CD4-positive, CD25-positive, alpha-beta regulatory T cell (primary cell): ENCODE measurements at regions not wholly inside any gene's neighbourhood (a gene's known extent, or its start where the extent isn't known, plus 50 kb on each side); places are given as distances from the start of the nearest gene placed in this dataset.

Source experiments
- ATAC-seq, 2 donors: fragments of 150-1000 bp; cut with Tn5 transposase; one replicate each; pipeline ENCODE4 v1.10.0; 2021; ENCODE audit warnings: low read depth in 2 of 2, moderate number of reproducible peaks in 2 of 2, moderate library complexity in 1 of 2
- DNase-seq, 3 donors: peaks; one replicate each; pipeline versions ENCODE4 v3.0.0 to v3.0.0-alpha.2; 2012 to 2022; ENCODE audit warnings: mixed read lengths in 1 of 3
- H3K27ac ChIP-seq: one replicate; pipeline ENCODE4 v1.7.0; 2013; ENCODE audit warnings: mild to moderate bottlenecking, low read length; ENCODE audit not compliant: insufficient read depth, poor library complexity, severe bottlenecking
- H3K27me3 ChIP-seq: one replicate; pipeline ENCODE4 v1.7.0; 2013; ENCODE audit warnings: low read length; ENCODE audit not compliant: control insufficient read depth, insufficient read depth
- H3K36me3 ChIP-seq: one replicate; pipeline ENCODE4 v1.7.0; 2013; ENCODE audit warnings: mild to moderate bottlenecking, low read length, moderate library complexity; ENCODE audit not compliant: control insufficient read depth, insufficient read depth
- H3K4me1 ChIP-seq: 2 replicates; pipeline ENCODE4 v1.7.0; 2013; ENCODE audit warnings: mild to moderate bottlenecking, low read length; ENCODE audit not compliant: insufficient read depth, control insufficient read depth, poor library complexity, severe bottlenecking
- H3K4me3 ChIP-seq: one replicate; pipeline ENCODE4 v1.7.0; 2013; ENCODE audit warnings: low read depth, mild to moderate bottlenecking, low read length, moderate library complexity
- H3K9me3 ChIP-seq, 2 experiments: 1 replicate in 1 of 2; 2 replicates in 1 of 2; pipeline ENCODE4 v1.7.0; 2013; ENCODE audit warnings: low read length in 2 of 2, mild to moderate bottlenecking in 1 of 2, moderate library complexity in 1 of 2; ENCODE audit not compliant: control insufficient read depth in 2 of 2
- H3K27ac Mint-ChIP-seq, 3 donors: one replicate each; pipeline ENCODE4 v1.8.0; 2020 to 2022; ENCODE audit warnings: mild to moderate bottlenecking in 3 of 3, mixed read lengths in 3 of 3, moderate library complexity in 2 of 3
- H3K27me3 Mint-ChIP-seq: one replicate; pipeline ENCODE4 v1.8.0; 2022; ENCODE audit warnings: mild to moderate bottlenecking, mixed read lengths
- H3K36me3 Mint-ChIP-seq: one replicate; pipeline ENCODE4 v1.8.0; 2020; ENCODE audit warnings: mixed read lengths
- H3K4me1 Mint-ChIP-seq, 4 donors: one replicate each; pipeline ENCODE4 v1.8.0; 2020 to 2022; ENCODE audit warnings: mixed read lengths in 4 of 4, mild to moderate bottlenecking in 1 of 4
- H3K4me3 Mint-ChIP-seq, 4 donors: one replicate each; pipeline ENCODE4 v1.8.0; 2020 to 2022; ENCODE audit warnings: mild to moderate bottlenecking in 4 of 4, mixed read lengths in 4 of 4, moderate library complexity in 3 of 4
- H3K9me3 Mint-ChIP-seq, 7 donors: one replicate each; pipeline ENCODE4 v1.8.0; 2020 to 2022; ENCODE audit warnings: mixed read lengths in 7 of 7, mild to moderate bottlenecking in 3 of 7, moderate library complexity in 2 of 7

DNA sequence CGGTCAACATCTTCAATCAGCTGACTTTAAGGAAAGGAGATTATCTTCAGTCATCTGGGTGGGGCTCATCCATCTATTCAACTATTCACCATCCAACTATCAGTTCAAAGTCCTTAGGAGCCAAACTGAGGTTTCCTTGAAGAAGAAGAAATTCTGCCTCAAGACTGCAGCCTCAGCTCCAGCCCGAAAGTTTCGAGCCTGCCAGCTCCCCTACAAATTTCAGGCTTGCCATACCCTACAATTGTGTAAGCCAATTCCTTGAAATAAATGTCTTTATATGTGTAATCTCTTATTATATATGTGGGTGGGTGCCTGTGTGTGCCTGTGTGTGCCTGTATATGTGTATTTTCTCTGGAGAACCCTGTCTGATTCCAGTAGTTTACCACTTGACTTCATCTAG, 447.8 kb downstream of the INHBA start:
- Histone ChIP-seq H3K4me1 (no peaks in the 10 kb centered on the region), H3K4me3 (no peak overlapping the region), H3K27ac (no peak overlapping the region), H3K27me3 (no peaks in the 10 kb centered on the region), H3K9me3 (peaks cover 0 to 5% of the 10 kb centered on the region in 2 experiments), H3K36me3 (no peaks in the 10 kb centered on the region)
- H3K9me3 Mint-ChIP-seq = peaks cover 0 to 19% (median 7%) of the 10 kb centered on the region in 7 donors
- DNase-seq (no peak), ATAC-seq (no peak)
- no peak overlapping the region for H3K27ac Mint-ChIP-seq
- H3K4me3 Mint-ChIP-seq = no peak overlapping the region
- H3K27me3 Mint-ChIP-seq = no peaks in the 10 kb centered on the region
- no peaks in the 10 kb centered on the region for H3K36me3 Mint-ChIP-seq
- no peaks in the 10 kb centered on the region for H3K4me1 Mint-ChIP-seq

DNA sequence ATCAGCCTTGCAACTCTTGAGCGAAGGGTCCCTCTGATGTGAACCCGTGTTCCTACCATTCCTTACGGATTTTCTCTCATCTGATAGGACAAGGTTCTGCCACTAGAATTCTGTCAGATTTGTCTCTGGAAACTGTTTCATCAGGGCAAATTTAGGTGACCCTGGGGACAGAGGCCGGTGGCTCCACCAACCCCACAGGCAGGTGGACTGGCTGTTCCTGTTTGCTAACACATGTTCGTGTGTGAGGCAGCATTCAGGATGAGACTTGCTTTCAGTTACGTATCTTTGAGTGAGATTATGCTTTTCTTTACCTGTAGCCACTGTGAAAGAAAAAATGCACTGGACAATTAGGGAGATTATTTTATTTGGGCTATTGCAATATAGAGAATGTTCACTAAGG, 449.9 kb downstream of the INHBA start:
- no peak for ATAC-seq
- Mint-ChIP-seq H3K4me1 (no peaks in the 10 kb centered on the region), H3K9me3 (peaks cover 0 to 17% (median 5%) of the 10 kb centered on the region in 7 donors)

DNA sequence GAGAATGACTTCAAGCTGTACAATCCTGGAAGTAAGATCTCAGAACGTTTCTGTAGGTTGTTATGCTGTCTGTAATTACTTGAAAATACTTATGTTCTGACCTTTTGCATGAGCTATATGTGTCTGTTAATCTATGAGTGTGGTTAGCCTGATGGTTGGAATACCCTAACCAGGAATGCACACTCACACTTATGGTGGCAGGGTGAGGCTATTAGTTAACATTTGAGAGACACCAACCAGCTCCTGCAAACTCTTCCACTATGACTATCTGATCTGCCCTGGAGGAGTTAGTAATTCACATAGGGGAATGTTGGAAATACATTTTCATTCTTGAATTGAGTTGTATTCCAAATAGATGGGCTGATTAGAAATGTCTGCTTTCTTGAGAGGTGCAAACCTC, 450.3 kb downstream of the INHBA start:
- Mint-ChIP-seq H3K9me3 (peaks cover 0 to 17% (median 5%) of the 10 kb centered on the region in 7 donors), H3K4me1 (no peaks in the 10 kb centered on the region), H3K27ac (no peak overlapping the region), H3K27me3 (no peaks in the 10 kb centered on the region), H3K4me3 (no peak overlapping the region), H3K36me3 (no peaks in the 10 kb centered on the region)
- DNase-seq = no peak
- no peaks in the 10 kb centered on the region for H3K4me1 ChIP-seq
- H3K9me3 ChIP-seq = peaks cover 0 to 5% of the 10 kb centered on the region in 2 experiments
- no peak overlapping the region for H3K4me3 ChIP-seq
- no peaks in the 10 kb centered on the region for H3K36me3 ChIP-seq
- ATAC-seq = no peak
- no peaks in the 10 kb centered on the region for H3K27me3 ChIP-seq
- H3K27ac ChIP-seq = no peak overlapping the region

More for the DNA sequence above, 449.9 kb downstream of the INHBA start:
- Histone ChIP-seq H3K27ac (no peak overlapping the region), H3K36me3 (no peaks in the 10 kb centered on the region), H3K9me3 (peaks cover 0 to 5% of the 10 kb centered on the region in 2 experiments), H3K4me3 (no peak overlapping the region), H3K27me3 (no peaks in the 10 kb centered on the region), H3K4me1 (no peaks in the 10 kb centered on the region)
- Mint-ChIP-seq H3K4me3 (no peak overlapping the region), H3K27me3 (no peaks in the 10 kb centered on the region), H3K36me3 (no peaks in the 10 kb centered on the region), H3K27ac (no peak overlapping the region)
- no peak for DNase-seq

DNA sequence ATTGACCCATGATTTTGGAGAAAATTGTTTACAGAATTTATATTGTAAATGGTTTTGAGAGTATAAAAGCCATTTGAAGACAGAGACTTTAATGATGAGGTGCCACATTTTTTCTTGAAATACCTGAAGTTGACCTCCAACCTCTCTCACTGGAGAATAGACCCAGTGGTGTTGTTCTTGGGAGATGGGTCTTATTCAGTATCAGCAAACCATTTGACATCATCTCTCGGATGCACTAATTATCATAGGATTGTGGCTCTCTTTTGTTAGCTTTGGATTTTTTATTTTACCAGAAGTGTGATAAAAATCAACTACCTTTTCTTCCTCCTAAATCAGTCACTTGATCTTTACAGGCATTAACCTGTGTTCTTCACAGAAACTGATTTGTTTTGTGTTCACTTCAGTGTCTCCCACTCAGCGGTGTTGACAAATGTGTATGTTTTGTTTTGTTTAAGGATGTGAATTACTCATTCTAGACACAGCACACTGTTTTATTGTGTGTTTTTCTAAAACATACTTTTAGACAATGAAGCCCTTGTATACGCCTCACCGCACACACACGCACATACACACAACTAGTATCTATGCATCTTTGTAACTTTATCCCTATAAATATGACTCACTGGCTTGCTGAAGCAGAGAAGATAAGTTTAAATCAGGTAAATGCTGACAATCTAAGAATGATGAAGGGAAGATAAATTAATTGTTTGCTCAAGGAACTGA, 455.6 kb downstream of the INHBA start:
- Histone ChIP-seq H3K27me3 (no peaks in the 10 kb centered on the region), H3K4me3 (no peak overlapping the region), H3K4me1 (no peaks in the 10 kb centered on the region), H3K9me3 (peaks cover 0 to 5% of the 10 kb centered on the region in 2 experiments), H3K27ac (no peak overlapping the region), H3K36me3 (no peaks in the 10 kb centered on the region)
- DNase-seq (no peak), ATAC-seq (no peak)
- Mint-ChIP-seq H3K4me3 (no peak overlapping the region), H3K4me1 (no peaks in the 10 kb centered on the region), H3K36me3 (no peaks in the 10 kb centered on the region), H3K27me3 (no peaks in the 10 kb centered on the region), H3K9me3 (peaks cover 2 to 14% (median 8%) of the 10 kb centered on the region in 7 donors), H3K27ac (no peak overlapping the region)

DNA sequence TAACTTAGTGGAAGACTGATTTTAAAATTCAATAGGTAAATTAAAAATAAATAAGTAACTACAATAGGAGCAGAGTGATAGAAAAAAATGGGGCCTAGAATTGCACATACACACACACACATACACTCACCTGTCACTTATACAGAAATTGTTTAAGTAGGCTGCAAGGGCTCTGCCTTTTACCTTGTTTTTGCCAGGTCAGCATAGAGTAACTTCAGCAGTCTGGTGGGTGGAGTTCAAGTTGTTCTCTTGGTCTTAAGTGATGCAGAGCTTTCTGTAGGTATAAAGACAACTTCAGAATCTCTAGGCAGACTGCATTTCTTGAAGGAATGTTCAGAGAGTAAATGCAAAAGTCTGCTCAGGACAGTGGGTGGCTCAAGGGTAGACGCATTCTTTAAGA, 457.0 kb downstream of the INHBA start:
- Mint-ChIP-seq H3K27me3 (no peaks in the 10 kb centered on the region), H3K4me3 (no peak overlapping the region), H3K9me3 (peaks cover 3 to 14% (median 9%) of the 10 kb centered on the region in 7 donors), H3K27ac (no peak overlapping the region), H3K36me3 (no peaks in the 10 kb centered on the region), H3K4me1 (no peaks in the 10 kb centered on the region)
- DNase-seq = no peak
- Histone ChIP-seq H3K27me3 (no peaks in the 10 kb centered on the region), H3K4me1 (no peaks in the 10 kb centered on the region), H3K36me3 (no peaks in the 10 kb centered on the region), H3K9me3 (peaks cover 0 to 2% of the 10 kb centered on the region in 2 experiments), H3K4me3 (no peak overlapping the region), H3K27ac (no peak overlapping the region)
- no peak for ATAC-seq

DNA sequence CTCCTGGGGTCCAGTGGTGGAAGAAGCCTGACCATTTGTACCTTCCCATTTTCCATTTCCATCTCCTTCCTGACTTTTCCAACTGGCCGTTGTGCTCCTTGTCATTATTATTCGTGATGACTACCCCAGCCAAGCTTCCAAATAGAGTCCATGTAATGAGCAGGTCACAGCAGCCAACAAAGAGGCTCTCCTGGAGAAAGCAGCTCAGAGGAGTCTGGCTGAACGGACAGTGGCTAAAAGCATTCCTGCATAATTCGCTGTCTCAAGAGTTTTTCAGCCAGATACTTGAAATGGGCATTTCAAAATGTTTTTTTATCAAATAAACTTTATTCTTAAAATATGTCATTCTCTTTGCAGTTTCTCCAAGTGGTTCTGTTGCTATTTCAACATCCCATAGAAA, 458.6 kb downstream of the INHBA start:
- Histone ChIP-seq H3K27me3 (no peaks in the 10 kb centered on the region), H3K27ac (no peak overlapping the region)

DNA sequence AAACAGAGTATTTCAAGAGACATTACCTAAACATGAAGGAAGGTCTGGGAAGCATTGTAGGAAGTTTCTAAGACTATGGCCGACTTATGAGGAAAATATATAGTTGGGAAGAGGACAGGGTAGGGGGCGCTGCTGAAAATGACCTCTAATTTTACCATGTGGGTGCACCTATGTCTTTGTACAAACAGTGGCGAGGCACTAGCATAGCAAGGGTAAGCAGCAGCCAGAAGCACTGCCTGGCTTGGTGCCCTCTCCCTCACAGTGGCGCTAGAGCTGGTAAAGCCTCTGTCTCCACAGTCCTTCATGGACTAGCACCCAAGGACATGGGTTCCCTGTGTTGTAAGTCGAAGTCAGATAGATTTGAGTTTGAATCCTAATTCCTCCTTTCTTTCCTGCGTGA, 461.2 kb downstream of the INHBA start:
- peaks cover 7 to 18% (median 9%) of the 10 kb centered on the region in 7 donors for H3K9me3 Mint-ChIP-seq
- H3K4me1 Mint-ChIP-seq = no peaks in the 10 kb centered on the region
- ATAC-seq = no peak

More for the DNA sequence above, 458.6 kb downstream of the INHBA start:
- Mint-ChIP-seq H3K27me3 (no peaks in the 10 kb centered on the region), H3K9me3 (peaks cover 9 to 15% (median 9%) of the 10 kb centered on the region in 7 donors), H3K27ac (no peak overlapping the region), H3K36me3 (no peaks in the 10 kb centered on the region), H3K4me1 (no peaks in the 10 kb centered on the region), H3K4me3 (no peak overlapping the region)
- ATAC-seq (no peak), DNase-seq (no peak)
- H3K4me3 ChIP-seq = no peak overlapping the region
- H3K9me3 ChIP-seq = no peaks in the 10 kb centered on the region
- H3K36me3 ChIP-seq = no peaks in the 10 kb centered on the region
- H3K4me1 ChIP-seq = no peaks in the 10 kb centered on the region

DNA sequence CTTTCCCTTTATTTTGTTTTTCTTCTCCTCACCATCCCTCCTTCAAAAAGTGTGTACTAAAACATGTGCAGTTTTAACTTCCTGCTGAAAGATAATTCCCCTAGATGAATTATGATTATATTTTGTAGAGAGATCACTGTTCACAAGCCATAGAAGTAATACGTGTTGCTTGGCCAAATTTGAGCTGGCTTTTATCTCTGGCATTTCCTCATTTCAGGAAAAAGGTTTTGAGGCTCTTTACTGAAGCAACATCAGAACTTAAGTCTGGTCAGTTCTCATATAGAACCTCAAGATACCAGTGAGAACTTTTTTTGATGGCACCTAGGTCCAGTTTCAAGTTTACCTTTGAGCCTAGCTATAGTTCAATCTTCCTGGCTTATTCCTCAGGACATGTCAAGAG, 463.3 kb downstream of the INHBA start:
- ATAC-seq (no peak), DNase-seq (no peak)
- Histone ChIP-seq H3K27me3 (no peaks in the 10 kb centered on the region), H3K4me3 (no peak overlapping the region), H3K4me1 (no peaks in the 10 kb centered on the region), H3K27ac (no peak overlapping the region), H3K36me3 (no peaks in the 10 kb centered on the region), H3K9me3 (peaks cover 0 to 7% of the 10 kb centered on the region in 2 experiments)
- Mint-ChIP-seq H3K9me3 (peaks cover 2 to 16% (median 7%) of the 10 kb centered on the region in 7 donors), H3K4me1 (no peaks in the 10 kb centered on the region), H3K36me3 (no peaks in the 10 kb centered on the region), H3K4me3 (no peak overlapping the region), H3K27ac (no peak overlapping the region), H3K27me3 (no peaks in the 10 kb centered on the region)

More for the DNA sequence above, 461.2 kb downstream of the INHBA start:
- H3K27ac ChIP-seq = no peak overlapping the region
- no peaks in the 10 kb centered on the region for H3K4me1 ChIP-seq
- H3K27me3 ChIP-seq = no peaks in the 10 kb centered on the region
- no peaks in the 10 kb centered on the region for H3K27me3 Mint-ChIP-seq
- H3K36me3 ChIP-seq = no peaks in the 10 kb centered on the region
- H3K27ac Mint-ChIP-seq = no peak overlapping the region
- no peak overlapping the region for H3K4me3 ChIP-seq
- no peak overlapping the region for H3K4me3 Mint-ChIP-seq
- H3K36me3 Mint-ChIP-seq = no peaks in the 10 kb centered on the region
- DNase-seq = no peak
- H3K9me3 ChIP-seq = peaks cover 0 to 2% of the 10 kb centered on the region in 2 experiments
